GM12878 (cell line): ENCODE measurements at regions not wholly inside any gene's neighbourhood (a gene's known extent, or its start where the extent isn't known, plus 50 kb on each side); places are given as distances from the start of the nearest gene placed in this dataset.

Experiments used
- ATF7 ChIP-seq: fragments of 450-650 bp; IDR thresholded peaks from 2 replicates; pipeline ENCODE4 v1.6.1; 2016; ENCODE audit warnings: low read depth, mild to moderate bottlenecking
- BCL11A ChIP-seq: IDR thresholded peaks from 2 replicates; pipeline ENCODE4 v1.6.1; 2011; ENCODE audit warnings: low read depth, low read length
- CBX3 ChIP-seq: fragments of 200-600 bp; sonication (generic); IDR thresholded peaks from 2 replicates; pipeline ENCODE4 v1.6.1; 2016; ENCODE audit warnings: low read depth, borderline replicate concordance
- CBX5 ChIP-seq: sonication (generic); IDR thresholded peaks from 2 replicates; pipeline ENCODE4 v1.6.1; 2016; ENCODE audit warnings: low read depth, moderate library complexity, mild to moderate bottlenecking, inconsistent platforms
- DPF2 ChIP-seq: fragments of 450-650 bp; IDR thresholded peaks from 2 replicates; pipeline ENCODE4 v1.6.1; 2017; ENCODE audit warnings: mild to moderate bottlenecking
- EP300 ChIP-seq, 2 experiments: fragments of 150-350 bp in 1 of 2; IDR thresholded peaks; 2 replicates each; pipeline ENCODE4 v1.6.1; 2011 to 2012; ENCODE audit warnings: low read depth in 2 of 2, low read length in 2 of 2, borderline replicate concordance in 1 of 2, improper control_type of control experiment in 1 of 2, inconsistent platforms in 1 of 2; ENCODE audit not compliant: control insufficient read depth in 1 of 2
- EZH2 ChIP-seq: IDR thresholded peaks from 2 replicates; pipeline ENCODE4 v1.6.1; 2012; ENCODE audit warnings: low read depth, mild to moderate bottlenecking, control low read depth, inconsistent platforms, low read length, borderline replicate concordance; ENCODE audit not compliant: control insufficient read depth
- IKZF1 ChIP-seq: fragments of 450-650 bp; conservative IDR thresholded peaks from 2 replicates; pipeline ENCODE4 v1.6.1; 2017; ENCODE audit warnings: antibody characterized with exemption, mild to moderate bottlenecking
- KDM1A ChIP-seq: fragments of 200-600 bp; sonication (generic); IDR thresholded peaks from 2 replicates; pipeline ENCODE4 v1.6.1; 2016; ENCODE audit warnings: borderline replicate concordance
- TCF12 ChIP-seq: IDR thresholded peaks from 2 replicates; pipeline ENCODE4 v1.6.1; 2011; ENCODE audit warnings: low read depth, mild to moderate bottlenecking, low read length
- ZNF24 ChIP-seq: fragments of 450-650 bp; IDR thresholded peaks from 2 replicates; pipeline ENCODE4 v1.6.1; 2017; ENCODE audit warnings: antibody characterized with exemption, mild to moderate bottlenecking
- TF ChIP-seq, protein P1 (sequence below): IDR thresholded peaks from 2 replicates; pipeline ENCODE4 v1.6.1; 2012; ENCODE audit warnings: mild to moderate bottlenecking, low read depth, low read length
- TF ChIP-seq, protein P2 (sequence below), 3 experiments: IDR thresholded peaks in 2 of 3; conservative IDR thresholded peaks in 1 of 3; 2 replicates each; pipeline ENCODE4 v1.5.1; 2011; ENCODE audit warnings: low read depth in 3 of 3, low read length in 3 of 3, mild to moderate bottlenecking in 3 of 3, control low read depth in 2 of 3, moderate library complexity in 2 of 3, inconsistent platforms in 1 of 3, mixed read lengths in 1 of 3; ENCODE audit not compliant: control insufficient read depth in 2 of 3, insufficient read depth in 1 of 3; ENCODE audit errors: extremely low read depth in 1 of 3

DNA sequence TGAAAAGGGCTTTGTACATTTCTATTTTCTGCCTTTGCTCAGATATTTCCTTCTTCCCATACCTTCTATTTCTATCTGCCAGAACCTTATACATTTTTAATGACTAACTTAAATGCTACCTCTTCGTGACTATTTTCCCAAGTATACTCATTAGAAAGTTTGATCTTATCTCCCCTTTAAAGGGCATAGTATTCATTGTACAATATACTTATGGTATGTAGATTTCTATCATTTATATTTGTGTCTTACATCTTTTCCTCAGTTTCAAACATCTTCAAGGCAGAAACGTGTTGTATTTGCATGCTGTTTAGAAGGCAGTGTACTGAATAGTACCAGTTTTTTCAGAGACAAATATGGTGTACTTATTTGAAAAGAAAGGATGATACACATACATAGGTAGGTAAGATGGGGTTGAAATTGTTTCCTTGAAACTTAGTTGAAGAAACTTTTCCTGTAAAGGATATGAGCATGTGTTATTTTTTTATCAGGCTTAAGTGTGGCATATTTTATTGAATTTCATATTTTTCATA, 518.1 kb upstream of the NUDT12 start:
- TF ChIP-seq EP300 (IDR thresholded peaks at IDR 0.05; ENCODE audit: borderline replicate concordance in 1 of 2, control insufficient read depth in 1 of 2, low read depth in 2 of 2, low read length in 2 of 2): no peak
- TF ChIP-seq, protein P1, sequence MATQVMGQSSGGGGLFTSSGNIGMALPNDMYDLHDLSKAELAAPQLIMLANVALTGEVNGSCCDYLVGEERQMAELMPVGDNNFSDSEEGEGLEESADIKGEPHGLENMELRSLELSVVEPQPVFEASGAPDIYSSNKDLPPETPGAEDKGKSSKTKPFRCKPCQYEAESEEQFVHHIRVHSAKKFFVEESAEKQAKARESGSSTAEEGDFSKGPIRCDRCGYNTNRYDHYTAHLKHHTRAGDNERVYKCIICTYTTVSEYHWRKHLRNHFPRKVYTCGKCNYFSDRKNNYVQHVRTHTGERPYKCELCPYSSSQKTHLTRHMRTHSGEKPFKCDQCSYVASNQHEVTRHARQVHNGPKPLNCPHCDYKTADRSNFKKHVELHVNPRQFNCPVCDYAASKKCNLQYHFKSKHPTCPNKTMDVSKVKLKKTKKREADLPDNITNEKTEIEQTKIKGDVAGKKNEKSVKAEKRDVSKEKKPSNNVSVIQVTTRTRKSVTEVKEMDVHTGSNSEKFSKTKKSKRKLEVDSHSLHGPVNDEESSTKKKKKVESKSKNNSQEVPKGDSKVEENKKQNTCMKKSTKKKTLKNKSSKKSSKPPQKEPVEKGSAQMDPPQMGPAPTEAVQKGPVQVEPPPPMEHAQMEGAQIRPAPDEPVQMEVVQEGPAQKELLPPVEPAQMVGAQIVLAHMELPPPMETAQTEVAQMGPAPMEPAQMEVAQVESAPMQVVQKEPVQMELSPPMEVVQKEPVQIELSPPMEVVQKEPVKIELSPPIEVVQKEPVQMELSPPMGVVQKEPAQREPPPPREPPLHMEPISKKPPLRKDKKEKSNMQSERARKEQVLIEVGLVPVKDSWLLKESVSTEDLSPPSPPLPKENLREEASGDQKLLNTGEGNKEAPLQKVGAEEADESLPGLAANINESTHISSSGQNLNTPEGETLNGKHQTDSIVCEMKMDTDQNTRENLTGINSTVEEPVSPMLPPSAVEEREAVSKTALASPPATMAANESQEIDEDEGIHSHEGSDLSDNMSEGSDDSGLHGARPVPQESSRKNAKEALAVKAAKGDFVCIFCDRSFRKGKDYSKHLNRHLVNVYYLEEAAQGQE: no peak
- TF ChIP-seq EZH2: no peak
- TF ChIP-seq TCF12: no peak
- no peak for TF ChIP-seq DPF2
- TF ChIP-seq BCL11A: no peak
- TF ChIP-seq, protein P2, sequence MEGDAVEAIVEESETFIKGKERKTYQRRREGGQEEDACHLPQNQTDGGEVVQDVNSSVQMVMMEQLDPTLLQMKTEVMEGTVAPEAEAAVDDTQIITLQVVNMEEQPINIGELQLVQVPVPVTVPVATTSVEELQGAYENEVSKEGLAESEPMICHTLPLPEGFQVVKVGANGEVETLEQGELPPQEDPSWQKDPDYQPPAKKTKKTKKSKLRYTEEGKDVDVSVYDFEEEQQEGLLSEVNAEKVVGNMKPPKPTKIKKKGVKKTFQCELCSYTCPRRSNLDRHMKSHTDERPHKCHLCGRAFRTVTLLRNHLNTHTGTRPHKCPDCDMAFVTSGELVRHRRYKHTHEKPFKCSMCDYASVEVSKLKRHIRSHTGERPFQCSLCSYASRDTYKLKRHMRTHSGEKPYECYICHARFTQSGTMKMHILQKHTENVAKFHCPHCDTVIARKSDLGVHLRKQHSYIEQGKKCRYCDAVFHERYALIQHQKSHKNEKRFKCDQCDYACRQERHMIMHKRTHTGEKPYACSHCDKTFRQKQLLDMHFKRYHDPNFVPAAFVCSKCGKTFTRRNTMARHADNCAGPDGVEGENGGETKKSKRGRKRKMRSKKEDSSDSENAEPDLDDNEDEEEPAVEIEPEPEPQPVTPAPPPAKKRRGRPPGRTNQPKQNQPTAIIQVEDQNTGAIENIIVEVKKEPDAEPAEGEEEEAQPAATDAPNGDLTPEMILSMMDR (IDR thresholded peaks at IDR 0.05 in 2 of 3, conservative IDR thresholded peaks at IDR 0.05 in 1 of 3; ENCODE audit: control insufficient read depth in 2 of 3, extremely low read depth in 1 of 3, insufficient read depth in 1 of 3, low read depth in 3 of 3, low read length in 3 of 3): no peak
- TF ChIP-seq CBX3: no peak
- no peak for TF ChIP-seq KDM1A
- no peak for TF ChIP-seq ZNF24
- TF ChIP-seq ATF7: no peak
- TF ChIP-seq CBX5: no peak
- no peak for TF ChIP-seq IKZF1
